ENCODE measurements at regions not wholly inside any gene's neighbourhood (a gene's known extent, or its start where the extent isn't known, plus 50 kb on each side); places are given as distances from the start of the nearest gene placed in this dataset.

GRCh38 chr12:71239731-71240130 is 81.9 kb upstream of the TSPAN8 start:
- no peaks in the 10 kb centered on the region for H3K9me3 ChIP-seq (ENCODE audit: severe bottlenecking)
- peaks cover 6% of the 10 kb centered on the region for H3K27me3 ChIP-seq (ENCODE audit: insufficient read depth, poor library complexity, severe bottlenecking)
- no peak overlapping the region for H3K27ac ChIP-seq (ENCODE audit: poor library complexity, severe bottlenecking)
- H3K36me3 ChIP-seq (ENCODE audit: low read depth) = no peaks in the 10 kb centered on the region
- H3K4me1 ChIP-seq (ENCODE audit: insufficient read depth, poor library complexity, severe bottlenecking) = no peaks in the 10 kb centered on the region
- no peak for TF ChIP-seq CTCF (IDR thresholded peaks at IDR 0.05; ENCODE audit: poor library complexity, severe bottlenecking)
- ATAC-seq (ENCODE audit: low read depth) (no peak), DNase-seq (ENCODE audit: low spot score) (no peak)
- no peak overlapping the region for H3K4me3 ChIP-seq (ENCODE audit: severe bottlenecking)

GRCh38 chr12:71237128-71237527 is 79.3 kb upstream of the TSPAN8 start:
- Histone ChIP-seq H3K27me3 (ENCODE audit: insufficient read depth, poor library complexity, severe bottlenecking) (peaks cover 1% of the 10 kb centered on the region), H3K4me1 (ENCODE audit: insufficient read depth, poor library complexity, severe bottlenecking) (no peaks in the 10 kb centered on the region), H3K4me3 (ENCODE audit: severe bottlenecking) (no peak overlapping the region), H3K27ac (ENCODE audit: poor library complexity, severe bottlenecking) (no peak overlapping the region), H3K9me3 (ENCODE audit: severe bottlenecking) (no peaks in the 10 kb centered on the region), H3K36me3 (ENCODE audit: low read depth) (no peaks in the 10 kb centered on the region)
- no peak for DNase-seq (ENCODE audit: low spot score)
- TF ChIP-seq CTCF (IDR thresholded peaks at IDR 0.05; ENCODE audit: poor library complexity, severe bottlenecking) = no peak
- no peak for ATAC-seq (ENCODE audit: low read depth)

DNA sequence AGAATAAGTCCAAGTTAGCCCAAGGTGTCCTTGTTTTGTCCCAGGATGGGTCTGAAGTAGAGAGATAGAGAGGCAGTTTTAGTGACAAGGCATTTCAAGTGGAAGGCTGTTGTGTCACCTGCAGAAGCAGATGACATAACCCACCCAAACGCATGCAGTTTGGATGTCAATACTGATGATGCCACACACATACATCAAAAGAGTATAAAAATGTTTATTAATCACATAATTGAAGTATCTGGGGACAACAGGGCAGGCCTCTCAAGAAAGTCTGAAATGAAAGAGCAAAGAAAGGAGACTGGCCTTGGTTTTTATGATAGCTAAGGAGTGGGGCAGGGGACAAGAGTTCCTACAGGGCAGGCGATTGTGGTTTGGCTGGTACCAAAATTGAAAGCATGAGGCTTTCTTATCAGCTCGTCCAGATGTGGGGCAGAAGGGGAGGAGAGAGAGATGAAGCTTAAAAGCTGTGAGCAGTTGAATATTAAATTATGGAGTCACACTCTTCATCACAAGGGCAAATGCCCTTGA is 78.4 kb upstream of the TSPAN8 start:
- no peak for TF ChIP-seq CTCF (IDR thresholded peaks at IDR 0.05; ENCODE audit: poor library complexity, severe bottlenecking)
- ATAC-seq (ENCODE audit: low read depth) (no peak), DNase-seq (ENCODE audit: low spot score) (no peak)
- H3K4me1 ChIP-seq (ENCODE audit: insufficient read depth, poor library complexity, severe bottlenecking) = no peaks in the 10 kb centered on the region
- H3K9me3 ChIP-seq (ENCODE audit: severe bottlenecking) = no peaks in the 10 kb centered on the region
- no peak overlapping the region for H3K4me3 ChIP-seq (ENCODE audit: severe bottlenecking)
- H3K36me3 ChIP-seq (ENCODE audit: low read depth) = no peaks in the 10 kb centered on the region
- H3K27me3 ChIP-seq (ENCODE audit: insufficient read depth, poor library complexity, severe bottlenecking) = no peaks in the 10 kb centered on the region
- no peak overlapping the region for H3K27ac ChIP-seq (ENCODE audit: poor library complexity, severe bottlenecking)

DNA sequence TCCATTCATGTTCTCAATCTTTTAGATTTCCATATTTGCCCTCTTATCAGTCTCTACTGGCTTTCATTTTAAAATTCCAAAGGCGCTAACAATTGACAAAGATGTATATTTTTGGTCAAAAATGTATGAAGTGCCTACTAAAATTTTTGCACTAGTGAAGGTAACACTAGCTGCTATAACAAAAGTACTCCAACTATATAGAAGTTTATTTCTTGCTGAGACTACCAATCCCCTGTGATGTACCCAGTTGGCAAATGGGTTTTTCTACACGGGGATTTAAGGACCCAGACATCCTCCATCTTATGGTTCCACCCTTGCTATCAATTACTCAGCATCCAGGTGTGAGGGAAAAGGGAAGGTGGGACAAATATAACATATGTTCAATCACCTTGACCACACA is 75.3 kb upstream of the TSPAN8 start:
- H3K36me3 ChIP-seq (ENCODE audit: low read depth) = no peaks in the 10 kb centered on the region
- H3K4me3 ChIP-seq (ENCODE audit: severe bottlenecking) = no peak overlapping the region
- TF ChIP-seq CTCF (IDR thresholded peaks at IDR 0.05; ENCODE audit: poor library complexity, severe bottlenecking) = no peak
- H3K9me3 ChIP-seq (ENCODE audit: severe bottlenecking) = no peaks in the 10 kb centered on the region
- H3K4me1 ChIP-seq (ENCODE audit: insufficient read depth, poor library complexity, severe bottlenecking) = no peaks in the 10 kb centered on the region
- ATAC-seq (ENCODE audit: low read depth) (no peak), DNase-seq (ENCODE audit: low spot score) (no peak)
- H3K27ac ChIP-seq (ENCODE audit: poor library complexity, severe bottlenecking) = no peak overlapping the region
- no peaks in the 10 kb centered on the region for H3K27me3 ChIP-seq (ENCODE audit: insufficient read depth, poor library complexity, severe bottlenecking)

DNA sequence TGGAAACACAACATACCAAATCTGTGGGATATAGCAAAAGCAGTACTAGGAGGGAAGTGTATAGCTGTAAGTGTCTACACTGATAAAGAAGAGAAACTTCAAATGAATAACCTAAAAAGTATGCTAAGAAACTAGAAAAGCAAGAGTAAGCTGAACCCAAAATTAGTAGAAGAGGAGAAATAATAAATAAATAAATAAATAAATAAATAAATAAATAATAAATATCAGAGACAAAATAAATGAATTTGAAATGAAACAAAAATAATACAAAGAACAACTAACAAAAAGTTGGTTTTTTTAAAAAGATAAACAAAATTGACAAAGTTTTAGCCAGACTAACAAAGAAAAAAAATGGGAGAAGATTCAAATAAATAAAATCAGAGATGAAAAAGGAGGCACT is 72.7 kb upstream of the TSPAN8 start:
- H3K4me3 ChIP-seq (ENCODE audit: severe bottlenecking) = no peak overlapping the region
- no peak for DNase-seq (ENCODE audit: low spot score)

More for the DNA sequence above, 72.7 kb upstream of the TSPAN8 start:
- no peak overlapping the region for H3K27ac ChIP-seq (ENCODE audit: poor library complexity, severe bottlenecking)
- TF ChIP-seq CTCF (IDR thresholded peaks at IDR 0.05; ENCODE audit: poor library complexity, severe bottlenecking) = no peak
- no peaks in the 10 kb centered on the region for H3K36me3 ChIP-seq (ENCODE audit: low read depth)
- ATAC-seq (ENCODE audit: low read depth) = no peak
- H3K27me3 ChIP-seq (ENCODE audit: insufficient read depth, poor library complexity, severe bottlenecking) = no peaks in the 10 kb centered on the region
- H3K9me3 ChIP-seq (ENCODE audit: severe bottlenecking) = no peaks in the 10 kb centered on the region
- H3K4me1 ChIP-seq (ENCODE audit: insufficient read depth, poor library complexity, severe bottlenecking) = no peaks in the 10 kb centered on the region

Measured in RWPE2 (cell line).